H1 (cell line): ENCODE measurements at regions not wholly inside any gene's neighbourhood (a gene's known extent, or its start where the extent isn't known, plus 50 kb on each side); places are given as distances from the start of the nearest gene placed in this dataset.

Source experiments
- CTCF ChIA-PET: fragments of 300-600 bp; sonication (Branson Sonifier 250); formaldehyde crosslinking; loops from one replicate; lab custom pipeline; 2021; ENCODE audit not compliant: partially characterized antibody; lab: Charles Lee
- POLR2A ChIA-PET: fragments of 300-600 bp; sonication (Branson Sonifier 250); formaldehyde crosslinking; loops from one replicate; lab custom pipeline; 2021; ENCODE audit warnings: inconsistent platforms; ENCODE audit not compliant: partially characterized antibody; lab: Charles Lee
- DNase-seq, 2 experiments: peaks; one replicate each; pipeline versions ENCODE4 v3.0.0 to v3.0.0-alpha.2; 2010 to 2022; ENCODE audit warnings: low spot score in 2 of 2, low read depth in 1 of 2, mixed read lengths in 1 of 2
- FAIRE-seq: peaks from 2 replicates; lab custom pipeline; 2011; peaks lifted over from hg19 to GRCh38; lab: Jason Lieb, UNC
- H2AFZ ChIP-seq: 2 replicates; pipeline ENCODE4 v1.8.1; 2012; ENCODE audit warnings: low read length, inconsistent platforms
- H2AK5ac ChIP-seq: 2 replicates; pipeline ENCODE4 v1.6.1; 2013; ENCODE audit warnings: low read depth, low read length
- H2BK120ac ChIP-seq: replicated peaks from 2 replicates; pipeline ENCODE3; 2013; ENCODE audit warnings: low read depth, low read length, inconsistent platforms
- H2BK12ac ChIP-seq: 2 replicates; pipeline ENCODE4 v1.6.1; 2013; ENCODE audit warnings: low read depth, low read length
- H2BK15ac ChIP-seq: 2 replicates; pipeline ENCODE4 v1.6.1; 2013; ENCODE audit warnings: low read length
- H2BK20ac ChIP-seq: 2 replicates; pipeline ENCODE4 v1.6.1; 2013; ENCODE audit warnings: low read length
- H2BK5ac ChIP-seq: 2 replicates; pipeline ENCODE4 v1.6.1; 2013; ENCODE audit warnings: low read depth, low read length
- H3K14ac ChIP-seq: 2 replicates; pipeline ENCODE4 v1.6.1; 2013; ENCODE audit warnings: inconsistent platforms; ENCODE audit not compliant: insufficient read length
- H3K18ac ChIP-seq: 2 replicates; pipeline ENCODE4 v1.6.1; 2013; ENCODE audit warnings: low read length; ENCODE audit errors: extremely low read depth
- H3K23ac ChIP-seq: 2 replicates; pipeline ENCODE4 v1.6.1; 2013; ENCODE audit warnings: inconsistent platforms; ENCODE audit not compliant: insufficient read length
- H3K23me2 ChIP-seq: 2 replicates; pipeline ENCODE4 v1.6.1; 2013; ENCODE audit warnings: low read depth, low read length
- H3K27ac ChIP-seq: 2 replicates; pipeline ENCODE4 v1.6.1; 2011; ENCODE audit warnings: low read depth, low read length, inconsistent platforms
- H3K27me3 ChIP-seq, 4 experiments: replicated peaks in 1 of 4; 1 replicate in 1 of 4; 2 replicates in 3 of 4; pipeline versions ENCODE4 v1.6.1 to v1.8.1; 2011 to 2013; ENCODE audit warnings: low read length in 3 of 4, mild to moderate bottlenecking in 3 of 4, inconsistent platforms in 2 of 4, mixed read lengths in 2 of 4, moderate library complexity in 1 of 4; ENCODE audit not compliant: control insufficient read depth in 3 of 4, insufficient read depth in 3 of 4; ENCODE audit errors: extremely low read depth in 1 of 4
- H3K36me3 ChIP-seq, 4 experiments: 2 replicates each; pipeline versions ENCODE4 v1.6.1 to v1.8.1; 2011 to 2013; ENCODE audit warnings: mild to moderate bottlenecking in 4 of 4, low read length in 3 of 4, moderate library complexity in 2 of 4, control low read depth in 1 of 4, inconsistent platforms in 1 of 4; ENCODE audit not compliant: insufficient read depth in 4 of 4, control insufficient read depth in 2 of 4
- H3K4ac ChIP-seq: replicated peaks from 2 replicates; pipeline ENCODE3; 2013; ENCODE audit warnings: low read length, low read depth, mixed read lengths, inconsistent platforms; ENCODE audit not compliant: insufficient read length
- H3K4me1 ChIP-seq, 4 experiments: replicated peaks in 1 of 4; 1 replicate in 1 of 4; 2 replicates in 3 of 4; pipeline versions ENCODE4 v1.6.1 to v1.8.1; 2011 to 2013; ENCODE audit warnings: low read length in 3 of 4, inconsistent platforms in 2 of 4, mixed read lengths in 1 of 4; ENCODE audit not compliant: insufficient read depth in 4 of 4, control insufficient read depth in 3 of 4
- H3K4me2 ChIP-seq, 2 experiments: 2 replicates each; pipeline versions ENCODE4 v1.6.1 to v1.8.1; 2011 to 2013; ENCODE audit warnings: low read depth in 2 of 2, low read length in 2 of 2, control low read depth in 1 of 2, inconsistent platforms in 1 of 2, mild to moderate bottlenecking in 1 of 2; ENCODE audit not compliant: insufficient read depth in 1 of 2
- H3K4me3 ChIP-seq, 4 experiments: fragments of 200-600, 300-600 bp in 1 of 4; sonication (generic), shearing (Covaris generic), sonication (Bioruptor Twin) in 1 of 4; 2 replicates each; pipeline versions ENCODE4 v1.5.1 to v1.8.1; 2011 to 2016; ENCODE audit warnings: low read length in 4 of 4, low read depth in 3 of 4, control low read depth in 2 of 4, inconsistent platforms in 2 of 4, mild to moderate bottlenecking in 2 of 4, mixed read lengths in 1 of 4, moderate library complexity in 1 of 4; ENCODE audit not compliant: insufficient read depth in 2 of 4; ENCODE audit errors: extremely low read depth in 1 of 4
- H3K56ac ChIP-seq: replicated peaks from 2 replicates; pipeline ENCODE3; 2013; ENCODE audit warnings: low read depth, mild to moderate bottlenecking, mixed read lengths, low read length, inconsistent platforms; ENCODE audit not compliant: insufficient read length
- H3K79me1 ChIP-seq: 2 replicates; pipeline ENCODE4 v1.6.1; 2013; ENCODE audit warnings: low read depth, low read length, control low read depth
- H3K79me2 ChIP-seq, 2 experiments: 2 replicates each; pipeline versions ENCODE4 v1.6.1 to v1.8.1; 2012 to 2013; ENCODE audit warnings: low read length in 2 of 2, mild to moderate bottlenecking in 2 of 2, inconsistent platforms in 1 of 2; ENCODE audit not compliant: insufficient read depth in 2 of 2, control insufficient read depth in 1 of 2
- H3K9ac ChIP-seq, 4 experiments: replicated peaks in 1 of 4; 1 replicate in 1 of 4; 2 replicates in 3 of 4; pipeline versions ENCODE4 v1.6.1 to v1.8.1; 2011 to 2013; ENCODE audit warnings: low read depth in 3 of 4, low read length in 3 of 4, control low read depth in 2 of 4, mild to moderate bottlenecking in 2 of 4, moderate library complexity in 2 of 4, inconsistent platforms in 1 of 4; ENCODE audit errors: extremely low read depth in 1 of 4
- H3K9me3 ChIP-seq, 2 experiments: 2 replicates each; pipeline versions ENCODE4 v1.6.1 to v1.8.1; 2012 to 2013; ENCODE audit warnings: mild to moderate bottlenecking in 2 of 2, moderate library complexity in 2 of 2, control low read depth in 1 of 2, inconsistent platforms in 1 of 2, low read depth in 1 of 2, low read length in 1 of 2, mixed read lengths in 1 of 2; ENCODE audit not compliant: insufficient read depth in 2 of 2
- H4K20me1 ChIP-seq, 2 experiments: replicated peaks in 1 of 2; 2 replicates each; pipeline versions ENCODE3 to v1.8.1; 2011 to 2013; ENCODE audit warnings: inconsistent platforms in 2 of 2, low read length in 2 of 2, mild to moderate bottlenecking in 1 of 2; ENCODE audit not compliant: insufficient read depth in 2 of 2, control insufficient read depth in 1 of 2
- H4K5ac ChIP-seq: 2 replicates; pipeline ENCODE4 v1.6.1; 2013; ENCODE audit warnings: low read length, low read depth, mixed read lengths, inconsistent platforms; ENCODE audit not compliant: insufficient read length
- H4K8ac ChIP-seq: 2 replicates; pipeline ENCODE4 v1.8.0; 2013; ENCODE audit warnings: mild to moderate bottlenecking, moderate library complexity, low read length, inconsistent platforms; ENCODE audit not compliant: insufficient read depth; ENCODE audit errors: extremely low read depth
- H4K91ac ChIP-seq: replicated peaks from 2 replicates; pipeline ENCODE3; 2013; ENCODE audit warnings: low read length, mixed read lengths, inconsistent platforms; ENCODE audit not compliant: insufficient read length
- EZH2 ChIP-seq: fragments of 200-600 bp; sonication (generic); IDR thresholded peaks from 2 replicates; pipeline ENCODE4 v1.7.1; 2012; ENCODE audit warnings: low read depth, mild to moderate bottlenecking, moderate library complexity, low read length, inconsistent platforms; ENCODE audit not compliant: severe bottlenecking
- SIN3A ChIP-seq, 2 experiments: IDR thresholded peaks in 1 of 2; conservative IDR thresholded peaks in 1 of 2; 2 replicates each; pipeline ENCODE4 v1.6.1; 2011 to 2012; ENCODE audit warnings: low read length in 2 of 2, improper control_type of control experiment in 1 of 2, low read depth in 1 of 2, mild to moderate bottlenecking in 1 of 2
- SIX5 ChIP-seq: IDR thresholded peaks from 2 replicates; pipeline ENCODE4 v1.6.1; 2011; ENCODE audit warnings: mild to moderate bottlenecking, low read depth, low read length
- SRF ChIP-seq: IDR thresholded peaks from 2 replicates; pipeline ENCODE4 v1.6.1; 2011; ENCODE audit warnings: mild to moderate bottlenecking, low read depth, low read length, moderate library complexity
- WGBS, 2 experiments: shearing (Covaris generic) in 1 of 2; methylation state at CpG; one replicate each; pipeline versions ENCODE4 v1.1.6 to v1.1.7; 2013 to 2015; ENCODE audit warnings: low lambda C conversion rate in 2 of 2, mixed read lengths in 2 of 2, inconsistent platforms in 1 of 2, low coverage in 1 of 2, missing lambda C conversion rate in 1 of 2; ENCODE audit not compliant: insufficient replicate concordance in 2 of 2, insufficient coverage in 1 of 2, insufficient read length in 1 of 2; ENCODE audit errors: extremely low coverage in 1 of 2, missing lambda C conversion rate in 1 of 2; 5-methylcytosine and 5-hydroxymethylcytosine counted together

GRCh38 chr6:23034926-23035325, 465.6 kb downstream of the HDGFL1 start:
- Histone ChIP-seq H4K5ac (no peak overlapping the region), H3K27me3 (no peaks in the 10 kb centered on the region), H3K9me3 (0 out of 4 replicates have a peak, but pooled peaks cover 0 to 2% of the 10 kb centered on the region in 2 experiments), H3K4ac (no peak overlapping the region), H2AK5ac (no peak overlapping the region), H3K36me3 (no peaks in the 10 kb centered on the region), H3K4me1 (no peaks in the 10 kb centered on the region), H4K91ac (no peak overlapping the region), H3K4me3 (no peak overlapping the region), H2BK5ac (no peak overlapping the region), H3K9ac (no peak overlapping the region), H2BK20ac (no peak overlapping the region), H3K14ac (no peak overlapping the region), H3K79me2 (no peaks in the 10 kb centered on the region), H3K4me2 (no peak overlapping the region), H3K23me2 (no peaks in the 10 kb centered on the region), H3K27ac (no peak overlapping the region), H2AFZ (no peak overlapping the region), H2BK15ac (no peak overlapping the region), H3K23ac (no peak overlapping the region), H3K18ac (no peak overlapping the region), H3K56ac (no peak overlapping the region), H4K8ac (no peak overlapping the region), H3K79me1 (no peaks in the 10 kb centered on the region), H2BK12ac (no peak overlapping the region), H2BK120ac (no peak overlapping the region), H4K20me1 (no peaks in the 10 kb centered on the region)
- CTCF ChIA-PET: no interaction called here
- POLR2A ChIA-PET: no interaction called here
- TF ChIP-seq SRF (no peak), SIN3A (conservative IDR thresholded peaks at IDR 0.05 in 1 of 2, IDR thresholded peaks at IDR 0.05 in 1 of 2; ENCODE audit: low read depth in 1 of 2, low read length in 2 of 2) (no peak), SIX5 (no peak), EZH2 (no peak)
- WGBS, 2 experiments: 91% methylated on average over 2 of the region's 2 CpGs; no CpG with 5 or more reads in 1 of the 2 experiments
- FAIRE-seq: no peak
- no peak for DNase-seq
